Right ventricle myocardium superior (tissue), 1 donor: ENCODE measurements at regions not wholly inside any gene's neighbourhood (a gene's known extent, or its start where the extent isn't known, plus 50 kb on each side); places are given as distances from the start of the nearest gene placed in this dataset.
"Not testable (repeated sequence)": the region's sequence is repeated elsewhere in the genome, so short reads cannot be mapped to it uniquely, and the experiment has no call there.

Experiments
- ATAC-seq: fragments of 200-7000 bp; cut with Tn5 transposase; one replicate; pipeline ENCODE4 v1.9.1; 2020; ENCODE audit warnings: mild to moderate bottlenecking; ENCODE audit not compliant: poor library complexity
- DNase-seq: peaks from one replicate; pipeline ENCODE4 v3.0.0-alpha.2; 2020
- intact Hi-C: fragments of 100-400 bp; cut with DNase I; formaldehyde crosslinking; loops from one replicate; pipeline ENCODE4 v1.11.2; 2022
- donor health status: DM: no; HTN: yes; CAD: no; lungs with severe emphysema.

- DNase-seq, result no peak
- intact Hi-C loops, result no loop called here
- no peak for ATAC-seq
Observed at GRCh38 chr1:244154872-244155531, 103.9 kb downstream of the ZBTB18 start.

- intact Hi-C loops, result no loop called here
- no peak for DNase-seq
- no peak for ATAC-seq
Observed at GRCh38 chr1:244155661-244156060, 104.6 kb downstream of the ZBTB18 start.

GRCh38 chr1:244156617-244157016, 105.5 kb downstream of the ZBTB18 start:
- DNase-seq, intact Hi-C loops, ATAC-seq: not testable (repeated sequence)

- intact Hi-C loops, result no loop called here
- ATAC-seq, result no peak
- no peak for DNase-seq
Observed at GRCh38 chr1:244157731-244158438, 106.8 kb downstream of the ZBTB18 start.

GRCh38 chr1:244159646-244160045, 108.6 kb downstream of the ZBTB18 start:
- DNase-seq (no peak), ATAC-seq (no peak)
- intact Hi-C loops, result no loop called here

- DNase-seq, result no peak
- intact Hi-C loops, result no loop called here
- ATAC-seq, result no peak
Observed at GRCh38 chr1:244160455-244161235, 109.6 kb downstream of the ZBTB18 start.

GRCh38 chr1:244161236-244161510, 110.1 kb downstream of the ZBTB18 start:
- intact Hi-C loops, result no loop called here
- DNase-seq (no peak), ATAC-seq (no peak)

- DNase-seq (no peak), ATAC-seq (no peak)
- intact Hi-C loops, result no loop called here
Observed at GRCh38 chr1:244162786-244163530, 111.9 kb downstream of the ZBTB18 start.

GRCh38 chr1:244163861-244164510, 112.9 kb downstream of the ZBTB18 start:
- intact Hi-C loops, result no loop called here
- DNase-seq, result no peak
- peak; percentile 63 for ATAC-seq

GRCh38 chr1:244164511-244164890, 113.4 kb downstream of the ZBTB18 start:
- DNase-seq (no peak), ATAC-seq (no peak)
- intact Hi-C loops, result no loop called here

- intact Hi-C loops, result no loop called here
- ATAC-seq (no peak), DNase-seq (no peak)
Observed at GRCh38 chr1:244165021-244165420, 113.9 kb downstream of the ZBTB18 start.

GRCh38 chr1:244165701-244166100, 114.6 kb downstream of the ZBTB18 start:
- DNase-seq (no peak), ATAC-seq (no peak)
- intact Hi-C loops, result no loop called here

GRCh38 chr1:244171241-244171985, 120.3 kb downstream of the ZBTB18 start:
- no peak for ATAC-seq

GRCh38 chr1:244173240-244173639, 122.2 kb downstream of the ZBTB18 start:
- intact Hi-C loops, result no loop called here
- ATAC-seq (no peak), DNase-seq (no peak)

More at GRCh38 chr1:244171241-244171985, 120.3 kb downstream of the ZBTB18 start:
- intact Hi-C loops, result no loop called here
- DNase-seq, result no peak

GRCh38 chr1:244173769-244174168, 122.7 kb downstream of the ZBTB18 start:
- intact Hi-C loops, result no loop called here
- DNase-seq (no peak), ATAC-seq (no peak)

- no peak for ATAC-seq
- intact Hi-C loops, result no loop called here
- DNase-seq, result no peak
Observed at GRCh38 chr1:244174922-244175521, 123.9 kb downstream of the ZBTB18 start.

GRCh38 chr1:244176201-244176600, 125.1 kb downstream of the ZBTB18 start:
- ATAC-seq (no peak), DNase-seq (no peak)
- intact Hi-C loops, result no loop called here

GRCh38 chr1:244180256-244180655, 129.2 kb downstream of the ZBTB18 start:
- intact Hi-C loops, result no loop called here
- DNase-seq, result no peak
- no peak for ATAC-seq
